Stimulated activated naive CD8-positive, alpha-beta T cell treated with anti-CD3 and anti-CD28 coated beads, Interleukin-15, Interleukin-2, amounts not matched to agents 100 U/mL and 50 U/mL, for 24 hours (primary cell): ENCODE measurements at regions not wholly inside any gene's neighbourhood (a gene's known extent, or its start where the extent isn't known, plus 50 kb on each side); places are given as distances from the start of the nearest gene placed in this dataset.
"Not testable (repeated sequence)": the region's sequence is repeated elsewhere in the genome, so short reads cannot be mapped to it uniquely, and the experiment has no call there.

Source experiments
- ATAC-seq: fragments of 150-1000 bp; cut with Tn5 transposase; one replicate; pipeline ENCODE4 v1.10.0; 2021
- DNase-seq: peaks from one replicate; pipeline ENCODE4 v3.0.0; 2021

DNA sequence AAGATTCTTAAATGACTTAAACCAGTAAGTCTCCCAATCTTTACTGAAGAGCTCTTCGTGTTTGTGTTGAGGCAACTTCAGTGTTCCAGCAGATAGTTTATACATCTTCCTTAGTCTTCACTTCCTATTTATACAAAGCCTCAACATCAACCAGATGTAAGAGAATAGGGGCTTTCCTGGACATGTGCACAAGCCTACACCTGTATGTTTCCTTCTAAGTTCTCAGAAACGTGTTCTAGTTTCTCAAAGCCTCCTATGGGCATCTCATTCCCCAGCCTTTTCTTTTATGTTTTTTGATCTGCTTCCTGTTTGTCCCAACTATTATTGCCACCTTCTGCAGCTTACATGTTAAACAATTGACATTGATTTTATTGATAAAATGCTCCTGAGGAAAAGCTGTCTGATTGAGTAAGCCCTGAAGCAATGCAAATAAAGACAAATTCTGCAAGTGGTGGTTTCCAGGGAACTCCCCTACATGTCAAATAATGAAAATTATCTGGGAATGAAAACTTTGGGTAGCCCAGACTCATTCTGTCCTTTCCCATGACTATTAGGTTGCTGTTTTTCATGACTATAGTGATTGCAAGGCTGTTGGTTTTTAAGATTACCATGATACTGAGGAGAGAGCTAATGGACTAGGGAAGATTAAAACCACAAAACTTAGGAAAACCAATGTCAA is 663.3 kb upstream of the ACVR2A start:
- ATAC-seq (peak; percentile 43), DNase-seq (no peak)

DNA sequence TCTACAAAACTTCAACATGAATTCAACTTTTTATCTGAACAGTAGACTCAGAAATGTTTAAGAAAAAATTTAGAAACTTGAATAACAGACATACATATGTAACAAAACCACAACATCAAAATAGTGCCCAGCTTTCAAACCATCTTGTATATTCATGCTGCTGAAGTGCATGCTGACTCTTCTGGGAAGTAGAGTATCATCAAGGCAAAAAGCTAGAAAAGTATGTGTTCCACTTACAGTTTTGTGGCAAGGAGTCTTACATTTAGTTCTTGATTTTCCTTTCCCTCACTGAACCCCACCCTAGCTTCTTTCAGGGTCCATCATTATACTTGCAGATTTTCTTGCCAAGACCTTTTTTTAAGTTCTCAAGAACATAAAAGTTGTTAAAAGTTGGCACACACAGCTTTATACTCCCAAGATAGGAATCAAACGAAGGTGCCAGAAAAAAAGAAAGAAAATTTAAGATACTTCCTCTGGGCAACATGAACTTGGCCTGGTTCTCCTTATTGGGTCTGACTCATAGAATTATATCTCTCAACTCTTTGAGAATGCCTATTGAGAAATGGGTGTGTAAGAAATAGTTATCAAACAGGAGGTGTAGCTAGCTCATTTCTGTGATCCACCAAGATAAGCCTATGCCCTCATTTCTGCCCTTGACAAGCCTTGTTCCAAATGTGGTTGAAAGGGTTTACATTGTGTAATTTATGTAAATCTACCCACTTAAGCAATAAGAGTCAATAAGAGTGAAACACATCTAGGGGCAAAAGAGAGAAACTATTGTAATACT is 667.6 kb upstream of the ACVR2A start:
- DNase-seq (no peak), ATAC-seq (no peak)

DNA sequence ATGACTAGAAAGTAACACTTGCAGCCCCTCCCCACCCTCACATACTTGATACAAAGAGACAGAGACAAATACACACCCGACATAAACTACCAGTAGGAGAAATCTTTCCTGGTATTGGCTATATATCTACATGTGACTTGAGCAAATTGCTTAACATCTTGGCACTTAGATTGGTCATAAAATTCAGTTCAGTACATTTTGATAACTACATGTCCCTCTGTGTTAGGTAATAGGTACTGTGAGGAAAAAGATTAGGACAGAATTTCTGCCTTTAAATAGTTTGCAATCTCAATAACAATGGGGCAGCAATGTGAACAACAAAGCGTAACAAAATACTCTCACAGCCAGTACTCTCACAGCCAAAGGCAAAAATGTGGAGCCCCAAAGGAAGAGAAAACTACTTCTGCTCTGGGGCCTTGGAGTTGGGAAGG is 670.0 kb upstream of the ACVR2A start:
- ATAC-seq (no peak), DNase-seq (no peak)

DNA sequence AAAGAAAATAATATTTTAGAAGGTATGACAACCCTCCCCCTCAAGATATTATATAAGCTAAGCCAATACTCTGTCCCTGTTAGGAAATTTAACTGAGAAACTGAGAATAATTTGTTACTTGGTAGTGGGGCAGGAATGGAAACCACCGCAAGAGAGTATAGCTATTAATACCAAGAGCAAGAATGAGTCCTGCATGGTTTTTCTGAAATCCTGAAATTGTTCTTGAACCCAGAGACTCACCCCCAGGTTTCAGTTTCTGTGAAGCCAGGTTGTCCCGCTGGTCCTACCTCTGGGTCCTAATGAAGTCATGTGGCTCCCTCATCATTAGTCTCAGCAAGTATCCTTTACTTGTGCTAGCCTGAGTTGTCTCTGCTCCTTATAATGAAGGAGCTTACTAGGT is 671.0 kb upstream of the ACVR2A start:
- ATAC-seq, result no peak
- no peak for DNase-seq

DNA sequence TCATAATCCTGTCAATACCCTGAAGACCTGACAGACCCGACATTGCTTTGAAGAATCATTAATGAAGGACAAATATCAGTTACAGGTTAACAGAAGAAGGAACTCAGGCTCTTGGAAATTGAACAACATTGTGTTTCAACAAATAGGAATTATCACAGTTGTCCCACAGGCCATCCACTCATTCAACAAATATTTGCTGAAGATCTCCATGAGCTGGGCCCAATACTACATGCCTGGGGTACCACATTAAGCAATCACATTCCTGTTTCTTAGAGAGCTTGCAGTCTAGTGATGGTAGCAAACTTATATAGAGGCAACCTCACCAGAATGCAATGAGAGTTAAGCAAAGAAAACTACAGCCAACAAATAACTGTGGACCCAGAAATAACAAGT is 671.6 kb upstream of the ACVR2A start:
- no peak for ATAC-seq
- DNase-seq, result no peak

DNA sequence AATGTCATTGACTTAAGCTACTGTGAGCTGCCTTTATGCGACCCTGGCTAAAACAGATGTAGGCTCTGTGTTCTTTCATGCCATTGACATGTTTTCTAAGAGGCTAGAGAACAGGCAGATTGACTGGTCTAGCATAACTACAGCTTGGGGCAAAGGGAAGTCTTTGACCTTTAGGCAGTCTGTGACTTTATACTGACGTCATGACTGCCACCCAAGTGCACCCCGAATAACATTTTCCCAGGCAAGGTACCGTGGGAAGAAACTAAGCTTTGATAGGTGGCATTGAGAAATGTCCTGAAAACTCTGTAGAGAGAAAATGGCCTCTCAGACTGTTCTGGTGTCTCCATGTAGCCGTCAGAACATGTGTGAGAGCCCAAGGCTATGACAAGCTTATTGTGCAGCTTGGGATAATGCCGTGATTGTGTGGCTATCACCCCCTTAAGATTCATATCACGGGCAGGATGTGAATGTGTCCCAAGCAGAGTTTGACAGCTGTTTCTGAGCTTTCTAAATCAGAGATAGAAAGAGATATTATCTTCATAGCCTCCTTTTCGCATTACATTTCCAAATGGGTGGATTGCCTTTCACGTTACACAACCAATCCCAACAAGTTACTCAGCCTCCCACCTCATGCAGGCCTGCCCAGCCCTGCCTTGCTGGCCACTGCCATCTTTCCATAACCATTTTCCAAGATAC is 672.2 kb upstream of the ACVR2A start:
- ATAC-seq, result no peak
- no peak for DNase-seq

DNA sequence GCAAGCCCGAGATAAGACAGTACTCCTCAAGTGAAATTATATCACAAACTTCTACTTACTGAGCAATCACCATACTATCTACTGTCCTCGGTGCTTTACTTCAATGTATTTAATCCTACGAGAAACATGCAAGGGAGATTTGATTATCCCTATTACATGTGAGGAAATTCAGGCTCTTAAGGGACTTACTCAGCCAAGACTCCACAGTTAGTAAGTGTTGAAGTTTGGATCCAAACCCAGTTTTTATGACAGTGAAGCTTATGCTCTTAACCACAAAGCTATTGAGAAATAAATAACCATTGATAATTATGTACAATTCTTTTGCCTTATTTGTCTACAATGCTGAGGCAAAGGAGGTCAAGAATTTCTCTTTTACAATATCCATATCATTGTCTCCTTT is 672.9 kb upstream of the ACVR2A start:
- ATAC-seq, result no peak
- DNase-seq, result no peak

DNA sequence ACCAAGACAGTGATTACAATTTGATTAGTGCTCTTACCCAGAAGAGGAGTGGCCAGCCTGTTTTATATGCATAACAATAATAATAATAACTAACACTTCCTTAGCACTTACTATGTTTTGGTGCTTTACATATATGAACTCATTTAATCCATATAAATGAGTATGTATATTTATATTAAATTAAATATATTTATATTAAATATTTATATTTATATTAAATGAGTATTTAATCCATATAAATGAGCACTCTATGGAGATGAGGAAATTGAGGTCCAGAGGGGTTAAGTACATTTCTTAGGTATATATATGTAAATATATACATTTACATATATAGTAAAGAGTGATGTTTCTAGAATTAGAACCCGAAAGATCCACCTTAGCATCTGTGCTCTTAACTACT is 673.9 kb upstream of the ACVR2A start:
- ATAC-seq, result no peak

DNA sequence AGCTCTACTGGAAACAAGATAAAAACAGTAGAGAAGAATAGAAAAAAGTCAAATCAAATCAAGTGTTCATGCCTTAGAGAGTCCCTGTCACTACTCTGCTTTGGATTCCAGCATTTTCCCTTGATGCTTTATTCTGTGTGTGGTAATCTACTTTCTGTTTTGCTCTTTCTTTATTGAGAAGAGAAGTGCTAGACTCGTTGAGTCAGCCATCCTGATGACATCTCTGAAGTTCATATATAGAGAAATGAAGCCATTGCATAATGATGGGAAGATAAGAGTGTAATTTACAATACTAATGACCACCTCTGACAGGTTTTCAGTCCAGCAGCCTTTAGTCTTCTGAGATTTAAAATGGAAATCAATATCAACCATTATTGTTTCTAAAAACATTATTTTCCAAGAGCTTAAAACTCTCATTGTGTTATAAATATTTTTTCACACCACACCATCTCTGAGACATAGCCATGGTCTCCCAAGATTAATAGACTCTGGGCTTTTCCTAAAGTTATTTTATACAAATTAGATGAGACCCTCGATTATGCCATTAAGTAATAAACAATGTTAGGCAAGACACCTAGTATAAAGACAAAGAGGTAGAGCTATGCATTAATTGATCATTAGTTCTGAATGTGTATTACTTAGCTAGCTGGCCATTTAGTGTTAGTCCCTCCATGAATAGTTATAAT is 679.0 kb upstream of the ACVR2A start:
- no peak for DNase-seq
- no peak for ATAC-seq

More for the DNA sequence above, 673.9 kb upstream of the ACVR2A start:
- no peak for DNase-seq

DNA sequence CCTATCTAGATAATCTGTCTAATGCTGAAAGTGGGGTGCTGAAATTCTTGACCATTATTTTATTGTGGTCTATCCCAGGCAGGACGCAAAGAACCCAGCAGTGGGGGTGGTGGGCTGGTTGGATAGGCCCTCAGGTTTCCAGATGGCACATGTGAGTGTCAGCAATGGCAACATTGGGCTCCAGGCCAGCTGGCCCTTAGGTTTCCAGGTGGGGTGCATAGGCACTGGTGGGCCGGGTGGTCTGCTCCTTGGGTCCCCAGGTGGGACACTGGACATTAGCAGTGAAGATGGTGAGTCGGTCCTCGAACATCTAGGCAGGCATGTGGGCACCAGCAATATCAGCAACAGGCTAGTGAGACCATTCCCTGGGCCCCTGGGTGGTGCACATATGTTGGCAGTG is 680.3 kb upstream of the ACVR2A start:
- DNase-seq (no peak), ATAC-seq (no peak)

DNA sequence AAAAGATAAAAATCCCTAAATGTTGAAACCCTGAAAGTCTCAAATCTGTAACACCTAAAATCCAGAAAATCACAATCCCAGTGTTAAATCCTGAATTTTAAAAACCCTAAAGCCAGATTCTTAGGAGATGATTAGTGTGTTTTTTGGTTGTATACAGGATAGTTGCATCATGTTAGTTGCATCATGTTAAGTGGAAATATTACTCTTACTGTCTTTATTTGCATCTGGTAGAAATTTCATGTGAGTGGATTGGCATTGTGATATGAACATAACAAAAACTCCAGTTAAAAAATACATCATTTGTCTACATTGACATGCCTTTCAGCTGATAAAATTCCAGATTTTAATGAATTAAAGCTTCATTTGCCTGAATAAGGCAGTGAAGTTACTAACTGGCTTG is 683.1 kb upstream of the ACVR2A start:
- DNase-seq (no peak), ATAC-seq (no peak)

DNA sequence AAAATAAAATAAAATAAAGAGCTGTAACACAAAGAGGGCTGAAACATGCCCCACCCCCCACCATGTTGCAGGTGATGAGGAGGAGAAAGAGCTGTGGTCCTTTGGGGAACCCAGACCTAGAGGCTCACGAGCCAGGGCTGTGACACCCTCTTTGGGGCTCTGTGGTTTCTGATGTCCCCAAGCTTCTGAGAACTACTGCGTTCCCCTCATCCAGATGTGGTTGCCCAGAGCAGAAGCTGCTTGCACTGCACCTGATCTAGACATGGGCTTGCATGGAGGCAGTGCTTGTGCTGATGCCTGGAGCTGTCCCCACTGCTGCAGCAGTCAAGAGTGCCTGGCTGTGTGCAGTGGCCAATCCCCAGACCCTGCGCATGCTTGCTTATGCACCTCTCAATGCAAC is 687.9 kb upstream of the ACVR2A start:
- no peak for DNase-seq
- no peak for ATAC-seq

DNA sequence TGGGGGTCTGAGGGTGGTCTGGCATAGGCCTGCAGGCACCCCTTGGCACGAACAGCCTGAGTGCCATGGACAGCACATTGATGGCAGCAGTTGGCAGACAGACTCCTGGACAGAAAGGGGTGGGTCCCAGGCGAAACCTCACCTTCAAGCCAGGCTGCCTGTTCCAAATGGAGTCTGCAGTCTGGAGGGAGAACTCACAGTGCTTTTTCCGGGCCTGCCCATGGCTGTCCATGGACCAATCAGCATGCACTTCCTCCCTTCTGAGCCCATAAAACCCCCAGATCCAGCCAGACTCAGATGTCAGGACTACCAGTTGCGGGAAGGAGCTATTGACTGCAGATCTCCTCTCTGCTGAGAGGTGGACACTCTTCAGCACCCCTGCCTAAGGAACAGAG is 694.6 kb upstream of the ACVR2A start:
- DNase-seq (no peak), ATAC-seq (no peak)

DNA sequence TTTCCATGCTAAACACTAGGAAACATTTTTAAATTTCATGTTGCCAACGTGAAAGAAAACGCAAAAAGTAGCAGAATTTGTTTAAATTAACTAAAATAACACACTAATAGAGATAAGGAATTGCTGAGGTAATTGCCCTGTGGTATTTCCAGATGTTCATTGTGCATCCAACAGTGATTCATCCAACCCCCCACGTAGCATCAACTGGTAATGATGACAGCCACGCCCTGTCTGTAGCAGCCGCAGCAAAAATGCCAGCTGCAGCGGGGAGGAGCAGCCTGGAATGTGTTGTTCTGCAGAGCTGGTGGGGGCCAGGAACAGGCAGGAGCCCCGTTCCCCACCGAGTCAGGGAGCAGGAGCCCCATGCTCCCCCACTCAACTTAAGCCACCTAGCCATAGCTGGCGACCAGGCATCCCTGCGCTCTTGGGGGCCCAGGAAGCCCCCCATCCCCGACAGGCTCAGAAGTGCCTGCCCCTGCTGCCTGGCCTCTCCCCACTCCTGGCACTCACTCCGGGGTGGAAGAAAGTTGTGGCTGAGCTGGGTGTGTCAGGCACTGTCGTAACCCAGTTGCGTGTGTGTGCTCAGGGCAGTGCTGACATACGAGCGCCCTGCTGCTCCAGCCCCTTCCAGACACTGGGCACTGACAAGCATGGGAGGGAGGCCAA is 695.1 kb upstream of the ACVR2A start:
- DNase-seq (no peak), ATAC-seq (no peak)

DNA sequence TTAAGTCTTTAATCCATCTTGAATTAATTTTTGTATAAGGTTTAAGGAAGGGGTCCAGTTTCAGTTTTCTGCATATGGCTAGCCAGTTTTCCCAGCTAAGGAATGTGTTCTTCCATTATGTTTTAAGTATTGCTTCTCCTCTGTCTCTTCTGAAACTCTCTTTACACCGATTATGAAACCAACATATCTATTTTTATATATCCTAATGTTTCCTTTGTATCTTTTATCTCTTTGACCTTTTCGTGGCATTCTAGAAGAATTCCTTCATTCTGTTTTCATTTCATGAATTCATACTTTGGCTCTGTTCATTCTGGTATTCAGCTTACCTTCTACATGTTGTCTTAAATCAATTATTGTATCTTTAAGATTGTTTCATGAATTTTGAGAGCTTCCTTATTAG is 697.0 kb upstream of the ACVR2A start:
- DNase-seq (no peak), ATAC-seq (no peak)

DNA sequence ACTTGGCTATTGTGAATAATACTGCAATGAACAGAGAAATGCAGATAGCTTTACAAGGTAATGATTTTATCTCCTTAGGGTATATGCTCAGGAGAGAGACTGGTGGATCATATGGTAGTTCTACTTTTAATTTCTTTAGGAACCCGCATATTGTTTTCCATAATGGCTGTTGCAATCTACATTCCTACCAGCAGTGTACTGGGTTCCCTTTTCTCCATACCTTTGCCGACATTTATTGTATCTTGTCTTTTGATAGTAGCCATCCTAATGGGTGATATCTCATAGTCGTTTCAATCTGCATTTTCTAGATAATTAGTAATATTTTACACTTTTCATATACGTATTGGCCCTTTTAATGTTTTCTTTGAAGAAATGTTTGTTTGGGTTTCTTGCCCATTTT is 702.9 kb upstream of the ACVR2A start:
- ATAC-seq, result no peak
- no peak for DNase-seq

DNA sequence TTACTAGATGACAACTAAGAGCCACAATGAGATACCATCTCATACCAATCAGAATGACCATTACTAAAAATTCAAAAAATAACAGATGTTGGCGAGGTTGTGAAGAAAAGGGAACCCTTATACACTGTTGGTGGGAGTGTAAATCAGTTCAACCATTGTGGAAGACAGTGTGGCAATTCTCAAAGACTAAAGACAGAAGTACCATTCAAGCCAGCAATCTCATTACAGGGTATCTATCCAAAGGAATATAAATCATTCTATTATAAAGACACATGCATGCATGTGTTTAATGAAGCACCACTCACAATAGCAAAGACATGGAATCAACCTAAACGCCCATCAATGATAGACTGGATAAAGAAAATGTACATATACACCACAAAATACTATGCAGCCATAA is 705.1 kb upstream of the ACVR2A start:
- not testable (repeated sequence) for ATAC-seq, DNase-seq

DNA sequence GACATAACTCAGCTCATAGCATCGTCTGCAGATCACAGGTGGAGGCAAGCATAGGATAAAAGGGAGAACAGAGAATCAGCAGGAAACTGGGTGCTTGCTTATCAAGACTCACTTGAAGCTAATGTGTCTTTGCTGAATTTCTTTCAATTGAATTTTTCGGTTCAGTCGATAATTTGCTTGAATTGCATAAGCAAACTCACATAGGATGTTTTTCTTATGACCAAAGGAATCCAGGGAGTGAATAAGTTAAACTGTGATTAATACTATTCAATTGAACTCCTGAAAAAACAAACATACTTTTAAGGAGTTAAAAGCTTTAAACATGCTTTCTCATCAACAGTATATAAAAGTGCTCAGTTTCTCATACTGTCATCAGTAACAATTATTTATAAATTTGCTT is 707.1 kb upstream of the ACVR2A start:
- DNase-seq, result no peak
- no peak for ATAC-seq

DNA sequence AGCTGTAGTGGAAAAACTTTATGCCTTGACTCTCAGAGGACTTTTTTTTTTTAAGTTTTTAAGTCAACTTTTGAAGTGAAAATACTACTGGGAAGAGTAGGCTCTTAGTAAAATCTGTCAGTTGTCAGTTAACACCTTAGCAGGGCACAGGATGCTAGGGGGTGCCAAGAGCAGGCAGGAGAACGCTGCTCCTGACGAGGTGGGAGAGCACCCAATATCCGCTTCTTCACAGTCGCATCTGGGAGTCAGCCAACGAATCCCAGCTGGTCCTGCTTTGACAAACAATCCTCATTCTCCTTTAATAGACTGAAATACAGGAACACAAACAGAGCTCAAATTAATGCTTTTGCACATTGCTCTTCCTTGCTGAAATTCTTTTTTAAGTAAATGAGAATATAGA is 709.5 kb upstream of the ACVR2A start:
- ATAC-seq (no peak), DNase-seq (no peak)

DNA sequence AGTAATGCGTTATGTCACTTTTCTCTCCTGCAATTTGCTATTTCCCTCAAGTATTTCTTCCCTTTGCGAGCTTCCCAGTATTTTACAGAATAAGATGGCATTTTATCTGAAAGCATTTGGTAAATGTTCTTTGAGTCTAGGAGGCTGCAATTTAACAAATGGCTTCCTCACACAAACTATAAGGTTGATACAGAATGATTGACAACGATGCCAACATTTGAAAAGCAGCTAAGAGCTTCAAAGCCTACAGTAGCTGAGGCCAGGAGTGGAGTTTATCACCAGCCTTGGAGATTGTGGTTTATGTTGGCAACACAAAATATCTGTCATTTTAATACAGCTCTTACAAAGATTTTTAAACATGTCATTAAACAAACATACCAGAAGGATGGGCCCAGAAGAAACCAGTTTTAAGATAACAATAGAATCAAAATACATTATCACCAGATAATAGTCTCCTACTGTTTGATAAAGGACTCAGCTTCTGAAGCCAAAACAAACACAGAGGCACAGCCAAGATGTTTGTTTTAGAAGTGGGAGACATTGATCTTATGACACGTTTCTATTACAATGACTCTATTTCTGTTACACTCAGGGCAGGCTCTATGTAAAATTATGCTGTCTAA is 711.4 kb upstream of the ACVR2A start:
- DNase-seq, result no peak
- no peak for ATAC-seq

DNA sequence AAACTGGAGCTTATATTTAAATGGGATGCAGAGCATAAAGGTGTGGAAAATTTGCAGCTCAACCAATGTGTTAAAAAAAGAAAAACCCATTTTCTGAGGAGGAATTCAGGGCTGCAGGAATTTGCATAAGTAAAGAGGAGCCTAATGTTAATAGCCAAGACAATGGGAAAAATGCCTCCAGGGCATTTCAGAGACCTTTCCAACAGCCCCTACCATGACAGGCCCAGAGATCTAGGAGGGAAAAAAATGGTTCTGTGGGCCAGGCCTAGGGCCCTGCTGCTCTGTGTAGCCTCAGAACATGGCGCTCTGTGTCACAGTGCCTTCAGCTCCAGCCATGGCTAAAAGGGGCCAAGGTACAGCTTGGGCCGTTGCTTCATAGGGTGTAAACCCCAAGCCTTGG is 719.7 kb upstream of the ACVR2A start:
- no peak for DNase-seq

DNA sequence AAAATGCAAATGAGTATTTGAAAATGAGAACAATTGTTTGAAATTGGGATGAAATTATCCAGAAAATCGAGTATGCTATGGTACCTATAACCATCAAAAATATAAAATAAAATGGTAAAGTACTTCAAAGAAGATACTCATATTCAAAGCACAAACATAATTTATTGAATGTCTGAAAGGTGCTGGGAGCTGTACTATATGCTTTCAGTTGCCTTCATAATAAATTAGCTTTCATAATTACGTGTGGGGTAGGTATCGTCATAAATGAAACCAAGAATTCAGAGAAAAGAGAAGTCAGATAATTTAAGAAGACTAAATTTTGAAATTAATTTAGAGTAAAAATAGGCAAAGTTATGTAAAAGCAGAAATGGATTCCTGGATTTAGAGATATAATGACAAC is 721.9 kb upstream of the ACVR2A start:
- no peak for ATAC-seq
- DNase-seq, result no peak

More for the DNA sequence above, 719.7 kb upstream of the ACVR2A start:
- no peak for ATAC-seq
